HG03571 (cell line): ENCODE measurements at regions not wholly inside any gene's neighbourhood (a gene's known extent, or its start where the extent isn't known, plus 50 kb on each side); places are given as distances from the start of the nearest gene placed in this dataset.
"Not testable (repeated sequence)": the region's sequence is repeated elsewhere in the genome, so short reads cannot be mapped to it uniquely, and the experiment has no call there.

Source experiments
- ATAC-seq: cut with Tn5 transposase; IDR thresholded peaks from one replicate; pipeline ENCODE4 v1.9.1; 2021; ENCODE audit not compliant: unreplicated experiment

DNA sequence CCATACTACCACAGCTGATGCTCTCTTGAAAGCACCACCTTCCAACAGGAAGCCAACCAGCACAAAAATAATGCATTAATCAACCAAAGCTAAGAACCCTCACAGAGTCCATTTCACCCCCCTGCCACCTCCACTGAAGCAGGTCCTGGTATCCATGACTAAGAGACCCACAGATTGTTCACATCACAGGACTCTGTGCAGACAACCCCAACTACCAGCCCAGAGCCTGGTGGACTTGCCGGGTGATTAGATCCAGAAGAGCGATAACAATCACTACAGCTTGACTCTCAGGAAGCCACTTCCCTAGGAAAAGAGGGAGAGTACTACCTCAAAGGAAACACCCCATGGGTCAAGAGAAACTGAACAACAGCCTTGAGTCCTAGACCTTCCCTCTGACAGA, 528.1 kb downstream of the KIF20B start:
- ATAC-seq = no peak

DNA sequence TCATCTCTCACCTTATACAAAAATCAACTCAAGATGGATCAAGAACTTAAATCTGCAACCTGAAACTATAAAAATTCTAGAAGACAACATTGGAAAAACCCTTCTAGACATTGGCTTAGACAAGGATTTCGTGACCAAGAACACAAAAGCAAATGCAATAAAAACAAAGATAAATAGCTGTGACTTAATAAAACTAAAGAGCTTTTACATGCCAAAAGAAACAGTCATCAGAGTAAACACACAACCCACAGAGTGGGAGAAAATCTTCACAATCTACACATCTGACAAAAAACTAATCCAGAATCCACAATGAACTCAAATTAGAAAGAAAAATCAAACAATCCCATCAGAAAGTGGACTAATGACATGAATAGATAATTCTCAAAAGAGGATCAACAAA, 532.4 kb downstream of the KIF20B start:
- ATAC-seq = not testable (repeated sequence)

DNA sequence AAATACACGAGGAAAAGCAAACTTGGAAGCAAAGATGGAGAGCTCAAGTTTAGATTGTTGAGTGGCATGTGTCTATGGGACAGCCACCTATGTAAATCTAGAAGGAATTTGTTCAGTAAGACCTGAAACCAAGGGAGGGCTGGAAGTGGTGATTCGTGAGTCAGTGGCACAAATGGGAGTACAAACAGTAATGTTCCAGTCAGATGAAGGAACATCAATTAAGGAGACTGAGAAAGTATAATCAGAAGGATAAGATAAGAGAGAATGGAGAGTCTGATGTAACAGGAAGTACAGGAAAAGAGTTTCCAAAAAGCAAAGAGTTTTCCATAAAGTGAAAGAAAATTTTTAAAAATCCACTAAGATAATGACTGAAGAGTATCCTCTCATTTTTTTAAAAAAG, 544.2 kb downstream of the KIF20B start:
- no peak for ATAC-seq

GRCh38 chr10:90250784-90251183, 549.4 kb downstream of the KIF20B start:
- ATAC-seq = not testable (repeated sequence)

- no peak for ATAC-seq
Observed at GRCh38 chr10:90269699-90270098, 568.3 kb downstream of the KIF20B start.

DNA sequence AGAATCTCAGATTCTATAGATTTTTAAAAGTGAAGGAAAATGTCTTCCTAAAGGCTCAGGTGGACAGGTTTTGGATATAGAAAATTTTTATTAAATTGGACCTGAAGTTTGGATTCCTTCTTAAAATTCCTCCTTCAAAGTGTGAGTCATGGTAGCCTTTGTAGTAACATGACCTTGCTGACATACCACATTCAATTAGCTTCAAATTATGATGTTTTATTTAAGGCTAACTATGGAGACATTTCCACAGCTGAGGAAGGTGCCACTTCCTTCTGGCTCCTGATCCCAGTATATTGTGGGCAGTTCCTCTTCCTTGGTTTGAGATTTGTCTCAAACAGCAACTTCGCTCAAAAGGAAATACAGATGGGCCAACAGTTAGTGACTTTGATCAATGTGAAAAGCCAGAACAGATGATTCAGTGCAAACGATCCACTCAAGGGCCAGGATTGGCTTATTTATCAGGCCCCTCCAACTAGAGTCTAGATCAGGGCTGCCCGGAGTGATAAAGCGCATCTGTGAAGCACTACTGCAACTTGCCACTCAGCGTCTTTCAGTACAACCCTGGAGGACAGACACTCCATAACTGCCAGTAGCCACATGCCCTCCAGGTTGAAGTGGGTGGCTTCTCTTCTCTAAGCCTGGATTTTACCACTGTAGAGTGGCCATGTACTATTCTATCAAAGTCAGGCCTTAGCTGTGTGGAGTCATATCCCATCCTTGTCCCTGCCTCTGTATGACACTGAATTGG, 573.5 kb downstream of the KIF20B start:
- ATAC-seq = no peak

GRCh38 chr10:90276894-90277475, 575.6 kb downstream of the KIF20B start:
- ATAC-seq = no peak

- no peak for ATAC-seq
Observed at GRCh38 chr10:90286406-90286805, 571.4 kb downstream of the HTR7 start.

DNA sequence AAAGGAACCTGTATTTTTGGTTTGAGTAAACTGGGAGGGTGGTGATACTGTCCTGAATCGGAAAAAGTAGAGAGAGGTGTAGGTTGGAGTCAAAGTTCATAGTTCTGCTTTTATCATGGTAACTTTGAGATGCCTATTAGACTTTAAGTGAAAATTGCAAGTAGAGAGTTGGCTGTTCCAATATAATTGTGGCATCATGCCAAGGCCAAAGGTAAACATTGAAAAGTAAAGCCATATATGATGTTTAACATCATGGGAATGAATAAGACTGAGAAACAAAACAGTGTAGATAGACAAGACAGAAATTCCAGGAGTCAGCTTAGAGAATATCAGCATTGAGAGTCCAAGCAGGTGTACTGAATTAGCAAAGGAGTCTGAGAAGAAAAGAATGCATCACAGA, 570.9 kb downstream of the HTR7 start:
- ATAC-seq = no peak

- no peak for ATAC-seq
Observed at GRCh38 chr10:90288391-90288933, 569.4 kb downstream of the HTR7 start.

DNA sequence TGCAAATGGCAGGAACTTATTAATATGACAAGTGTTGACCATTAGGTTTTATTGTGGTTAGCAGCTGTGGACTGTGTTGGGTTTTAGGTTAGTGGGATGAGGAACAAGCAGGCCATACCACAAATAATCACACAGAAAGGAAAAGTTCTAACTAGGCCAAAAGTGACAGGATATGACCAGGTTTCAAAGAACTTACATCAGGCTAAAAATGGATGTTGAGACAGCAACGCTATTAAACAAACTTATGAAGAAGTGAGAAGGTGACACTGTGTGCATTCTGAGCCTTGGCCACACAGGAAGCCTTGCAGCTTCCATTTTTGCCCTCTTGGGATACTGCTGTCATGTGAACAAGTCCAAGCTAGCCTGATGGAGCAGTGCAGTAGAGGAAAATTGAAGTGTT, 568.8 kb downstream of the HTR7 start:
- ATAC-seq = no peak

DNA sequence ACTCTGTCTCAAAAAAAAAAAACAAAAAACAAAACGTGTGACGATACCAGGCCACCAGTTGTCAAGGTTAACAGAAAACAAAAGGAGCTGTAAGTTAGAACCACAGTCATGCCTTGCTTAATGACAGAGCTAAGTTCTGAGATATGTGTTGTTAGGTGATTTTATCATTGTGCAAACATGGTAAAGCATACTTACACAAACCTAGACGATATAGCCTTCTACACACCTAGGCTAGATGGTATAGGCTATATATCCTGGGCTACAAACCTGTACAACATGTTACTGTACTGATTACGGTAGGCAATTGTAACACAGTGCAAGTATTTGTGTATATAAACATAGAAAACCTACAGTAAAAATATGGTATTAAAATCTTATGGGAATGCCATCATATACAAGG, 564.2 kb downstream of the HTR7 start:
- no peak for ATAC-seq

GRCh38 chr10:90294821-90295540, 562.9 kb downstream of the HTR7 start:
- ATAC-seq = not testable (repeated sequence)

DNA sequence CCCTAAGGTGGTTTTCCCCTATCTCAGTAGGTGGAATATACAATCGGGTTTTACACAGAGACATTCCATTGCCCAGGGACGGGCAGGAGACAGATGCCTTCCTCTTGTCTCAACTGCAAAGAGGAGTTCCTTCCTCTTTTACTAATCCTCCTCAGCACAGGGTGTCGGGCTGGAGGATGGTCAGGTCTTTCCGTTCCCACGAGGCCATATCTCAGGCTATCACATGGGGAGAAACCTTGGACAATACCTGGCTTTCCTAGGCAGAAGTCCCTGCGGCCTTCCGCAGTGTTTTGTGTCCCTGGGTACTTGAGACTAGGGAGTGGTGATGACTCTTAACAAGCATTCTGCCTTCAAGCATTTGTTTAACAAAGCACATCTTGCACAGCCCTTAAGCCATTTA, 555.8 kb downstream of the HTR7 start:
- not testable (repeated sequence) for ATAC-seq

DNA sequence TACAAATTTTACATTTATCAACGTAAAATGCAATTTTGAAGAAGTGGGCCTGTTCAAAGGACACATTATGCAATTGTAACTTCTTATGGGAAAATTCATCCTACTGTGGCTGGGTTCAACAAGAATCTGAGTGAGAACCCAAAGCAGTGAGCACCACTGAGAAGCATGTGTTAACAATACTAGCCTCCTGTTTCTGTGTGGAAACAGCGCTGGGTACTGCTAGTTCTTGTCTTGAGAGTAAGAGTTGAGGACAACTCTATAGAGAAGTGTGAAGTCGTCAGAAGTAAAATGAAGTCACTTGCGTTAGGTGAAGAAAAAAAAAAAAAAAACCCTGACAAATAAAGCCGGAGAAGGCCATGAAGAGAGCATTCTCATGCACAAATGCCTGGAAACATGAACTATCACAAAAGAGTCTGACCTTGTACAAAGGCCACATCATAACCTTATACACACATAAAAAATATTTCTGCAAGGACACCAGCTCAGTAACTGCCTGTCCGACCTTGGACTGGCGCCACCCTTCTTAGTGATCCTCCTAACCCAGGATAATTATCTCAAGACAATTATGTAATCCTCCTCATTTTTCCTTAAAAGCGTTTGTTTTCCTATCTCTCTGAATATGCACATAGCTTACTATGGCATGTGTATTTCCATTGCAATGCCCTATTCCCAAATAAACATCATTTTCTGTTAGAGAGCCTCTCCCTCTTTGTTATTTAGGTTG, 554.9 kb downstream of the HTR7 start:
- no peak for ATAC-seq

GRCh38 chr10:90304533-90304932, 553.3 kb downstream of the HTR7 start:
- ATAC-seq = no peak

DNA sequence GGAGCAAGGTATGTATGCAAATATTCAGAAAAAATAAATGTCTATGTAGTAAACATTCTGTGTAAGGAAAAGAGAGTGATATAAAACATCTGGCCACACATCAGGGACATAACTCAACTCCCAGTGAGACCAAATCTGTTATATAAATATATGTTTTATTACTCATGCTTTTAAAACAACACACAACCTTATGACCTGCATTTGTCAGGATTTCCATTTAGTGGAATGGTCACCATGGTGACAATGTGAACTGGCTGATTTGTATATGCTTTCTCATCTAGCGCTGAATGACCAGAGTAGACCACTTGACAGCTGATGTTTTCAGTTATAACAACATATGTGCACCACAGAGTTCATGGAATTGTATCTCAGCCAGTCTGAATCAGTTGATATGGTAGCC, 551.7 kb downstream of the HTR7 start:
- ATAC-seq = no peak

DNA sequence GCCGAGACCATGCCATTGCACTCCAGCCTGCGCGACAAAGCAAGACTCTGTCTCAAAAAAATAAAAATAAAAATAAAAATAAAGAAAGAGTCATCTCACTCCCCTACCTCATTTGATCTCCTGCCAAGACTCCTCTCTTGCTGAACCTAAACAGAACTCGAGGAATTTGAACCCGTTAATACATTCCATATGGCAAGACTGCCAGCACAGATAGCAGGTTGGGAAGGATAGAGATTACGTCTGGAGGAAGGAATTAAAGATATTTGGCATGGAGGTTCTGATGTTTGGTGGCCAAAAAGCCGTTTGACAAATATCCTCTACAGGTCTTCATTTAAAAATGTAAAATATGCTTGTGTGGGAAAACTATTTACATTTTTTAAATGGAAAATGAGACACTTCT, 549.6 kb downstream of the HTR7 start:
- no peak for ATAC-seq

- no peak for ATAC-seq
Observed at GRCh38 chr10:90313576-90314325, 544.1 kb downstream of the HTR7 start.

DNA sequence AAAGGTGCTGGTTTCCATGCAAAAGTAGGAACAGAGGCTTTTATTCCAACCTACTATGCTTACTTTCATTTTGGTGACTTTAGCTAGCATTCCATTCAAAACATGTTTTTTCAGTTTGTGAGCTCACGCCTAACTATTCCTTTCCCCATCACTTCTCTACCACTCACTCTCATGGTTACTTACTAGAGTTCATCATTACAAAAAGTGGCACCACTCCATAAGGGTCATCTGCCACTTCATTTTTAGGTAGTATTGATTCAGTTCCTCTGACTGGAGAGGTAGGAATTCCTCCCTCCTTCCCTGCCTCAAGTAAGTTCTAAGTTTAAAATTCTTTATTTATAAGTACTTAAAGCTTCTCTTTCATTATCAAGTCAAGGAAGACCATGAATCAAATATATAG, 543.1 kb downstream of the HTR7 start:
- no peak for ATAC-seq

- ATAC-seq = no peak
Observed at GRCh38 chr10:90317172-90317571, 540.7 kb downstream of the HTR7 start.
